Esophagus muscularis mucosa (tissue), 4 donors: ENCODE measurements at regions not wholly inside any gene's neighbourhood (a gene's known extent, or its start where the extent isn't known, plus 50 kb on each side); places are given as distances from the start of the nearest gene placed in this dataset.

Experiments
- DNase-seq: peaks from one replicate; pipeline ENCODE4 v3.0.0-alpha.2; 2017; ENCODE audit errors: extremely low spot score
- H3K27ac ChIP-seq, 4 donors: fragments of 200-600 bp; sonication (generic); replicated peaks in 1 of 4; 1 replicate in 3 of 4; 2 replicates in 1 of 4; pipeline ENCODE4 v1.5.1; 2016 to 2019; ENCODE audit warnings: mild to moderate bottlenecking in 1 of 4
- H3K27me3 ChIP-seq, 4 donors: fragments of 200-600 bp; sonication (generic); one replicate each; pipeline versions ENCODE4 v1.5.1 to v1.6.0; 2016 to 2019
- H3K36me3 ChIP-seq, 4 donors: fragments of 200-600 bp; sonication (generic); one replicate each; pipeline ENCODE4 v1.5.1; 2016 to 2019
- H3K4me1 ChIP-seq, 4 donors: fragments of 200-600 bp; sonication (generic); one replicate each; pipeline ENCODE4 v1.5.1; 2016 to 2019
- H3K4me3 ChIP-seq, 4 donors: fragments of 200-600 bp; sonication (generic); 1 replicate in 2 of 4; 2 replicates in 2 of 4; pipeline ENCODE4 v1.5.1; 2016 to 2019; ENCODE audit warnings: mild to moderate bottlenecking in 4 of 4, moderate library complexity in 1 of 4
- H3K9me3 ChIP-seq, 4 donors: fragments of 200-600 bp; sonication (generic); 1 replicate in 3 of 4; 2 replicates in 1 of 4; pipeline ENCODE4 v1.5.1; 2016 to 2019
- EP300 ChIP-seq: sonication (generic); formaldehyde crosslinking; IDR thresholded peaks from one replicate; pipeline ENCODE4 v1.6.1; 2017; ENCODE audit warnings: antibody characterized with exemption
- POLR2A ChIP-seq: fragments of 450-650 bp; IDR thresholded peaks from one replicate; pipeline ENCODE4 v1.6.1; 2017; ENCODE audit warnings: antibody characterized with exemption, moderate library complexity, mild to moderate bottlenecking, low read depth
- POLR2AphosphoS5 ChIP-seq, 2 donors: sonication (generic); formaldehyde crosslinking; IDR thresholded peaks; one replicate each; pipeline ENCODE4 v1.6.1; 2017; ENCODE audit warnings: antibody characterized with exemption in 2 of 2
- WGBS: methylation state at CpG from one replicate; pipeline ENCODE4 v1.1.5; 2018; 5-methylcytosine and 5-hydroxymethylcytosine counted together
- intact Hi-C: fragments of 100-400 bp; cut with DNase I; formaldehyde crosslinking; loops from one replicate; pipeline ENCODE4 v1.15.1; 2023
- TF ChIP-seq, protein P1 (sequence below), 3 experiments: fragments of 200-600 bp in 2 of 3; fragments of 450-650 bp in 1 of 3; sonication (generic) in 2 of 3; IDR thresholded peaks; one replicate each; pipeline ENCODE4 v1.5.1; 2017 to 2019; ENCODE audit warnings: antibody characterized with exemption in 3 of 3, mild to moderate bottlenecking in 2 of 3, moderate library complexity in 1 of 3

DNA sequence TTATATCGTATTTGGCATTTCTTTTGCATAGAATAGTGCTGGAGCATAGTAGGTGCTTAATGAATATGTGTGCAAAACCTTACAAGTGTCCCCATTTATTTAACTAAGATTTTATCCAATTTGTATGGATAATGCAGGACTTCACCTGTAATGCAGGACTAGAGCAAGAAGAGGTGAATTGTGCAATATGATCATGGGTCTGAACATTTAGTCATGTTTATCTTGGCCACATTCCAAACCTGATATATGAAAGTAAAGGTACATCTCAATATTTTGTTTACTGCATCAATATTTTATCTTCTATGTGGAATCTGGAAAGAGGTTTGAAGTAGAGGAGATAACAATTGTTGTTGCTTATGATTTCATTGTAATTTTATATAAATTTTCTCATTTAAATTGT, 1626.7 kb upstream of the B3GALT2 start:
- Histone ChIP-seq H3K27me3 (no peaks in the 10 kb centered on the region), H3K4me1 (no peaks in the 10 kb centered on the region), H3K4me3 (no peak overlapping the region), H3K36me3 (no peaks in the 10 kb centered on the region), H3K27ac (no peak overlapping the region), H3K9me3 (no peaks in the 10 kb centered on the region)
- TF ChIP-seq POLR2AphosphoS5 (IDR thresholded peaks at IDR 0.05) (no peak), POLR2A (no peak), EP300 (no peak)
- TF ChIP-seq, protein P1, sequence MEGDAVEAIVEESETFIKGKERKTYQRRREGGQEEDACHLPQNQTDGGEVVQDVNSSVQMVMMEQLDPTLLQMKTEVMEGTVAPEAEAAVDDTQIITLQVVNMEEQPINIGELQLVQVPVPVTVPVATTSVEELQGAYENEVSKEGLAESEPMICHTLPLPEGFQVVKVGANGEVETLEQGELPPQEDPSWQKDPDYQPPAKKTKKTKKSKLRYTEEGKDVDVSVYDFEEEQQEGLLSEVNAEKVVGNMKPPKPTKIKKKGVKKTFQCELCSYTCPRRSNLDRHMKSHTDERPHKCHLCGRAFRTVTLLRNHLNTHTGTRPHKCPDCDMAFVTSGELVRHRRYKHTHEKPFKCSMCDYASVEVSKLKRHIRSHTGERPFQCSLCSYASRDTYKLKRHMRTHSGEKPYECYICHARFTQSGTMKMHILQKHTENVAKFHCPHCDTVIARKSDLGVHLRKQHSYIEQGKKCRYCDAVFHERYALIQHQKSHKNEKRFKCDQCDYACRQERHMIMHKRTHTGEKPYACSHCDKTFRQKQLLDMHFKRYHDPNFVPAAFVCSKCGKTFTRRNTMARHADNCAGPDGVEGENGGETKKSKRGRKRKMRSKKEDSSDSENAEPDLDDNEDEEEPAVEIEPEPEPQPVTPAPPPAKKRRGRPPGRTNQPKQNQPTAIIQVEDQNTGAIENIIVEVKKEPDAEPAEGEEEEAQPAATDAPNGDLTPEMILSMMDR (IDR thresholded peaks at IDR 0.05): no peak
- 84% methylated on average over 1 of the region's 1 CpG for WGBS
- DNase-seq: no peak
- intact Hi-C loops: no loop called here

DNA sequence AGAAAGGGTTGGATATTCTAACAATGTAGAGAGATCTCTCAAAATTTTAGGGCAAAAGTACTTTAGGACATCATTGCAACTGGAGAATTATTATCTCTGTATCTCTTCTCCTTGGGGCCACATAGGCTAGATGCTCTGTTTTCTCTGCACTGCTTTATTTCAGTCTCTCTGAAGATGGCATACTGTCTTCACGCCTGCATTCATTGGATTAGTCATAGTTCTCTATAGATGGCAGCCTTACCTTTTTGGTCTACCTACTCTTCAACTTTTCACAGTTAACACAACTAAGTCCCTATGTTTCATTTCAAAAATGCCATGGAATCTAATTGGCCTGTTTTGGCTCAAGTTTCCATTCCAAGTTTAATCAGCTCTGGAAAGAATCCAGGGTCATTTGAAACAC, 1623.3 kb upstream of the B3GALT2 start:
- no peak overlapping the region for H3K27ac ChIP-seq
- H3K9me3 ChIP-seq: no peaks in the 10 kb centered on the region
- WGBS: 88% methylated on average over 1 of the region's 1 CpG
- no peaks in the 10 kb centered on the region for H3K4me1 ChIP-seq
- no peak for DNase-seq
- no peak for TF ChIP-seq EP300
- TF ChIP-seq POLR2A: no peak
- TF ChIP-seq POLR2AphosphoS5 (IDR thresholded peaks at IDR 0.05): no peak
- TF ChIP-seq, protein P1 (IDR thresholded peaks at IDR 0.05): no peak
- H3K4me3 ChIP-seq: no peak overlapping the region
- H3K36me3 ChIP-seq: no peaks in the 10 kb centered on the region
- intact Hi-C loops: no loop called here
- H3K27me3 ChIP-seq: no peaks in the 10 kb centered on the region

DNA sequence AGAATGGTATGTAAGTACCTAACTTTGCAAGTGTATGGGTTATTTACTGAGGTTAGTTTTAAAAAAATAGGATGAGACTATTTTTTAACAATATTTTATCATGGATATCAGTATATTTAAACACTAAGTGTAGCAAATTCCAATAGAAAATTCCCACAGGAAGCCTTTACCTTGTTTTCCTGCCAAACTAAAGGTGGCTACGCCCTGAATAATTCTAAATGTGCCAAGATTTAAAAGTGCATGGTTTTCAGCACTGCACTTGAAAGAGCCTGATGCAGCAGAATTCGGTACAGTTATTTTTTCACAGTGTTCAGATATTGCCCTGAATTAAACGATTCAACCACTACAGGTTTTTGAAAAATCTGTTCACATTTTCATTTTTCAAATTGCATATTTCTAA, 1622.8 kb upstream of the B3GALT2 start:
- H3K9me3 ChIP-seq: no peaks in the 10 kb centered on the region
- no peak overlapping the region for H3K27ac ChIP-seq
- intact Hi-C loops: no loop called here
- DNase-seq: no peak
- no peak overlapping the region for H3K4me3 ChIP-seq
- TF ChIP-seq POLR2AphosphoS5 (IDR thresholded peaks at IDR 0.05) (no peak), EP300 (no peak), POLR2A (no peak)
- TF ChIP-seq, protein P1 (IDR thresholded peaks at IDR 0.05): no peak
- H3K4me1 ChIP-seq: no peaks in the 10 kb centered on the region
- 47% methylated on average over 3 of the region's 3 CpGs for WGBS
- no peaks in the 10 kb centered on the region for H3K36me3 ChIP-seq
- no peaks in the 10 kb centered on the region for H3K27me3 ChIP-seq

DNA sequence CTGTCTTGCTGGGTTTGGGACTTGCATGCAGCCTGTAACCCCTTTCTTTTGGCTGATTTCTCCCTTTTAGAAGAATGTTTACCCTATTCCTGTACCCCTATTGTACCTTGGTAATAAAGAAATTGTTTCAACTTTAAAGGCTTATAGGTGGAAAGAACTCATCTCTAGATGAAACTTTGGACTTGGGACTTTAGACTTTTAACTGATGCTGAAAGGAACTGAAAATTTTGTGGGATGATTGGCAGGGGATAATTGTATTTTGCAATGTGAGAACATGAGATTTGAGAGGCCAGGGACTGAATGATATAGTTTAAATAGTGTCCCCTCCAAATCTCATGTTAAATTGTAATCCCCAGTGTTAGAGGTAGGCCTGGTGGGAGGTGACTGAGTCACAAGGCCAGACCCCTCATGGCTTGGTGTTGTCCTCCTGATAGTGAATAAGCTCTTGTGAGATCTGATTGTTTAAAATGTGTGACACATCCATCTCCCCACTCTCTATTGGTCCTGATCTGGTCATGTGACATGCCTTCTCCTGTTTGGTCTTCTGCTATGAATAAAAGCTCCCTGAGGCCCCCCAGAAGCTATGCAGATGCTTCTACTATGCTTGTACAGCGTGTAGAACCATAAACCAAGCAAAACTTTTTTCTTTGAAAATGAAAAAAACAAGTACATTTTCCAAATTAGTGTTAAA, 1621.3 kb upstream of the B3GALT2 start:
- TF ChIP-seq, protein P1 (IDR thresholded peaks at IDR 0.05): no peak
- no peak for TF ChIP-seq POLR2A
- no peak for TF ChIP-seq EP300
- TF ChIP-seq POLR2AphosphoS5 (IDR thresholded peaks at IDR 0.05): no peak
- H3K27ac ChIP-seq: no peak overlapping the region

DNA sequence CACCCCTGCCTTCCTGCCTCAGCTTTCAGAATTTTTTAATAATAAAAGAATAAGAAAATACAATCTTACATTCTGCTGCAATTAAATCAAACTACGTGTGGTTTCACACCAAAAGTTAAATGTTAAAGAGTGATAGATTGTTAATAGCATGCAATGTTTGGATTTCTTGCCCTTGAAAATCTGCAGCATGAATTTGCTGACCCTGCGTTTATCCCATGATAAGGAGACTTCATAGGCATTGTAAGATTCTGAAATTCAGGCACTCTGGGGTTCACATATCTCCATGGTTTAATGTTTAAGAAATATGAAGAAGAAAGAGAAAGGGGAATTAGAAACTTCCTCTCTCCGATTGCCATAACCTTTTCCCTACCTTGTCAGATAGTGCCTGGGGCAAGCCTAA, 1616.2 kb upstream of the B3GALT2 start:
- WGBS: 63% methylated on average over 3 of the region's 3 CpGs
- Histone ChIP-seq H3K4me3 (no peak overlapping the region), H3K27me3 (no peaks in the 10 kb centered on the region), H3K4me1 (no peaks in the 10 kb centered on the region), H3K9me3 (no peaks in the 10 kb centered on the region), H3K36me3 (no peaks in the 10 kb centered on the region), H3K27ac (no peak overlapping the region)
- no peak for DNase-seq
- TF ChIP-seq POLR2AphosphoS5 (IDR thresholded peaks at IDR 0.05) (no peak), EP300 (no peak), POLR2A (no peak)
- TF ChIP-seq, protein P1 (IDR thresholded peaks at IDR 0.05): no peak
- intact Hi-C loops: no loop called here

More for the DNA sequence above, 1621.3 kb upstream of the B3GALT2 start:
- no peak for DNase-seq
- WGBS: 76% methylated on average over 1 of the region's 1 CpG
- H3K4me3 ChIP-seq: no peak overlapping the region
- no peaks in the 10 kb centered on the region for H3K36me3 ChIP-seq
- intact Hi-C loops: no loop called here
- no peaks in the 10 kb centered on the region for H3K27me3 ChIP-seq
- no peaks in the 10 kb centered on the region for H3K4me1 ChIP-seq
- H3K9me3 ChIP-seq: no peaks in the 10 kb centered on the region
